Muscle of leg (tissue), 3 donors: ENCODE measurements at regions not wholly inside any gene's neighbourhood (a gene's known extent, or its start where the extent isn't known, plus 50 kb on each side); places are given as distances from the start of the nearest gene placed in this dataset.

Experiments used
- DNase-seq: peaks from one replicate; pipeline ENCODE4 v3.0.0; 2013
- H3K27ac ChIP-seq: one replicate; pipeline ENCODE4 v1.5.1; 2013; ENCODE audit warnings: mild to moderate bottlenecking, low read length, control low read depth
- H3K27me3 ChIP-seq: one replicate; pipeline ENCODE4 v1.6.1; 2013; ENCODE audit warnings: low read length; ENCODE audit not compliant: control insufficient read depth, insufficient read depth
- H3K36me3 ChIP-seq: one replicate; pipeline ENCODE4 v1.6.1; 2013; ENCODE audit warnings: low read length; ENCODE audit not compliant: control insufficient read depth, insufficient read depth
- H3K4me1 ChIP-seq: one replicate; pipeline ENCODE4 v1.6.1; 2013; ENCODE audit warnings: low read length; ENCODE audit not compliant: control insufficient read depth, insufficient read depth
- H3K4me3 ChIP-seq: one replicate; pipeline ENCODE4 v1.5.1; 2013; ENCODE audit warnings: low read length, control low read depth
- H3K9me3 ChIP-seq: replicated peaks from 2 replicates; pipeline ENCODE4 v1.6.1; 2013; ENCODE audit warnings: low read depth, low read length; ENCODE audit not compliant: control insufficient read depth
- WGBS: methylation state at CpG from one replicate; pipeline ENCODE4 v1.1.5; 2013; ENCODE audit warnings: missing lambda C conversion rate; ENCODE audit not compliant: insufficient coverage; 5-methylcytosine and 5-hydroxymethylcytosine counted together

GRCh38 chr1:186519982-186520381 is 59.1 kb upstream of the PDC start:
- no peak overlapping the region for H3K27ac ChIP-seq
- no peaks in the 10 kb centered on the region for H3K27me3 ChIP-seq

GRCh38 chr1:186518822-186519381 is 58.0 kb upstream of the PDC start:
- no CpG with 5 or more reads among the region's 4 CpGs for WGBS
- Histone ChIP-seq H3K9me3 (peaks cover 4% of the 10 kb centered on the region), H3K27me3 (no peaks in the 10 kb centered on the region)

More at GRCh38 chr1:186519982-186520381, 59.1 kb upstream of the PDC start:
- H3K36me3 ChIP-seq, result no peaks in the 10 kb centered on the region
- no peaks in the 10 kb centered on the region for H3K4me1 ChIP-seq
- DNase-seq, result no peak
- H3K4me3 ChIP-seq, result no peak overlapping the region
- H3K9me3 ChIP-seq, result peaks cover 4% of the 10 kb centered on the region

GRCh38 chr1:186518395-186518794 is 57.5 kb upstream of the PDC start:
- Histone ChIP-seq H3K36me3 (no peaks in the 10 kb centered on the region), H3K4me1 (no peaks in the 10 kb centered on the region), H3K27ac (no peak overlapping the region), H3K4me3 (no peak overlapping the region), H3K27me3 (no peaks in the 10 kb centered on the region), H3K9me3 (no peaks in the 10 kb centered on the region)
- no peak for DNase-seq

More at GRCh38 chr1:186518822-186519381, 58.0 kb upstream of the PDC start:
- no peak for DNase-seq
- Histone ChIP-seq H3K27ac (no peak overlapping the region), H3K36me3 (no peaks in the 10 kb centered on the region), H3K4me3 (no peak overlapping the region), H3K4me1 (no peaks in the 10 kb centered on the region)

- no CpG with 5 or more reads among the region's 4 CpGs for WGBS
- Histone ChIP-seq H3K27ac (no peak overlapping the region), H3K4me1 (no peaks in the 10 kb centered on the region), H3K9me3 (no peaks in the 10 kb centered on the region), H3K27me3 (no peaks in the 10 kb centered on the region), H3K4me3 (no peak overlapping the region), H3K36me3 (no peaks in the 10 kb centered on the region)
- no peak for DNase-seq
Measured at GRCh38 chr1:186514367-186514766, 53.5 kb upstream of the PDC start.

GRCh38 chr1:186513526-186513925 is 52.6 kb upstream of the PDC start:
- H3K4me1 ChIP-seq, result no peaks in the 10 kb centered on the region

GRCh38 chr1:186512698-186513457 is 52.0 kb upstream of the PDC start:
- Histone ChIP-seq H3K9me3 (no peaks in the 10 kb centered on the region), H3K36me3 (no peaks in the 10 kb centered on the region), H3K27me3 (no peaks in the 10 kb centered on the region), H3K4me1 (no peaks in the 10 kb centered on the region), H3K27ac (no peak overlapping the region), H3K4me3 (no peak overlapping the region)
- DNase-seq, result no peak
- no CpG with 5 or more reads among the region's 3 CpGs for WGBS

More at GRCh38 chr1:186513526-186513925, 52.6 kb upstream of the PDC start:
- Histone ChIP-seq H3K27me3 (no peaks in the 10 kb centered on the region), H3K9me3 (no peaks in the 10 kb centered on the region), H3K4me3 (no peak overlapping the region), H3K27ac (no peak overlapping the region), H3K36me3 (no peaks in the 10 kb centered on the region)
- DNase-seq, result no peak
- 65% methylated on average over 3 of the region's 3 CpGs for WGBS

GRCh38 chr1:186511761-186512637 is 51.1 kb upstream of the PDC start:
- 62% methylated on average over 9 of the region's 14 CpGs for WGBS
- Histone ChIP-seq H3K27me3 (no peaks in the 10 kb centered on the region), H3K36me3 (no peaks in the 10 kb centered on the region), H3K4me1 (no peaks in the 10 kb centered on the region), H3K9me3 (no peaks in the 10 kb centered on the region), H3K27ac (no peak overlapping the region), H3K4me3 (no peak overlapping the region)
- no peak for DNase-seq
